ENCODE measurements at regions not wholly inside any gene's neighbourhood (a gene's known extent, or its start where the extent isn't known, plus 50 kb on each side); places are given as distances from the start of the nearest gene placed in this dataset.

DNA sequence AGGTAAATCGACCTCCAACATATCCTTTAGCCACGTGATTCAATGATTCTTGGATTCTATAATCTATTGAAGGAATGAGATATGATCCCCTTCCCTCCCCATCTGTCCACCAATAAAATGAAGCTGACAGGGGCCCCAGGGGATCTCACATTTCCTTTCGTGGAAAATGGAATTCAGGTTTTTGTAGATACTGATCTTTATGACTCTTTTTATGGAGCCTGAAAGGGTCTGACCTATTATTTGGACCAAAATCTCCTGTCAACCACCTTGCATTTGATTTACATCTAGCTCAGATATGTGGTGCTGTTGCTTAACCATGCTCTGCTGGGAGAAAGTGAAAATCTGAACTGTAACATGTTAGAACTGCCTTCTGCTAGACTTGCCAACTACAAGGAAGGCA, 234.0 kb upstream of the CXCL12 start:
- no peak for DNase-seq (ENCODE audit: low spot score)
- H3K9me3 Mint-ChIP-seq = no peaks in the 10 kb centered on the region
- no peaks in the 10 kb centered on the region for H3K36me3 Mint-ChIP-seq (ENCODE audit: low read depth)
- H3K27ac Mint-ChIP-seq = no peak overlapping the region
- no peaks in the 10 kb centered on the region for H3K4me1 Mint-ChIP-seq (ENCODE audit: low read depth)
- H3K27me3 Mint-ChIP-seq (ENCODE audit: low read depth) = no peaks in the 10 kb centered on the region
- no peak overlapping the region for H3K4me3 Mint-ChIP-seq (ENCODE audit: low read depth)
- intact Hi-C loops (cut with micrococcal nuclease) = no loop called here

DNA sequence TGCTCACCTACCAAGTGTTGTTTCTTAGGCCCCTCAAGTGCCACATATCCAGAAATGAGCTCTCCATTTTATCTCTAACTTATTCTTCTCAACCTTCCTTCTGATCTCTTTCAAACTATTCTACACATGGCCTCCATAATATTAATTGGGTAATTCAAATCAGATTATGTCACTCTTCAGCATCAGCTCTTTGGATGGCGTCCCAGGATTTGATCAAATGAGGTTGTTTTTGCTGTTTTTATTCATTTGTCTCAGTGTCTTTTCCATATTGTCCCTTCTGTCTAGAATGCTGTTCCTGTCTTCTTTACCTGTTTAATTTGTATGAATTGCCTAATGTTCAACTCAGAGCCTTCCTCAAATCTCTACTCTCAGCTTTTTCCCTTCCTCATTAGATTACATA, 234.6 kb upstream of the CXCL12 start:
- intact Hi-C loops (cut with micrococcal nuclease) = no loop called here
- no peak overlapping the region for H3K27ac Mint-ChIP-seq
- no peaks in the 10 kb centered on the region for H3K27me3 Mint-ChIP-seq (ENCODE audit: low read depth)
- H3K36me3 Mint-ChIP-seq (ENCODE audit: low read depth) = no peaks in the 10 kb centered on the region
- H3K4me1 Mint-ChIP-seq (ENCODE audit: low read depth) = no peaks in the 10 kb centered on the region
- DNase-seq (ENCODE audit: low spot score) = no peak
- H3K9me3 Mint-ChIP-seq = no peaks in the 10 kb centered on the region
- H3K4me3 Mint-ChIP-seq (ENCODE audit: low read depth) = no peak overlapping the region

DNA sequence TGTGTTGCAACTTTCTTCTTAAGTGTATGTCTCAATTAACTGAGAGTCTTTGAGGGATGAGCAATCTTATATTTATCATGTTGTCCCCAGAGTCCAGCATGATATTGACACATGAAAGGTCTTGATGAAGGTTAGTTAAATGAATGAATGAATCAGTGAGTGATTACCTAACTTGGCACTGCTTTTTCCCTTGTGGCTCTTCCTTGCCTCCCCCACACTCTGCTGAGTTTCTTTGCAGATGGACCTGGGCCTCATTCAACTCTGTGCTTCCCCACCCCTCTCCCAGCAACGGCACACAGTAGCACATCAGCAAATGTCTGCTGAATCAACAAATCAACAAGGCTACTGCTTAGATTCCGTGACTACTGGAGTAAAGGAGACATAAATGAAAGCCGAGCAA, 235.1 kb upstream of the CXCL12 start:
- H3K9me3 Mint-ChIP-seq = no peaks in the 10 kb centered on the region
- H3K27me3 Mint-ChIP-seq (ENCODE audit: low read depth) = no peaks in the 10 kb centered on the region
- no peaks in the 10 kb centered on the region for H3K4me1 Mint-ChIP-seq (ENCODE audit: low read depth)
- no peak for DNase-seq (ENCODE audit: low spot score)
- intact Hi-C loops (cut with micrococcal nuclease) = no loop called here
- H3K4me3 Mint-ChIP-seq (ENCODE audit: low read depth) = no peak overlapping the region
- no peak overlapping the region for H3K27ac Mint-ChIP-seq
- H3K36me3 Mint-ChIP-seq (ENCODE audit: low read depth) = no peaks in the 10 kb centered on the region

DNA sequence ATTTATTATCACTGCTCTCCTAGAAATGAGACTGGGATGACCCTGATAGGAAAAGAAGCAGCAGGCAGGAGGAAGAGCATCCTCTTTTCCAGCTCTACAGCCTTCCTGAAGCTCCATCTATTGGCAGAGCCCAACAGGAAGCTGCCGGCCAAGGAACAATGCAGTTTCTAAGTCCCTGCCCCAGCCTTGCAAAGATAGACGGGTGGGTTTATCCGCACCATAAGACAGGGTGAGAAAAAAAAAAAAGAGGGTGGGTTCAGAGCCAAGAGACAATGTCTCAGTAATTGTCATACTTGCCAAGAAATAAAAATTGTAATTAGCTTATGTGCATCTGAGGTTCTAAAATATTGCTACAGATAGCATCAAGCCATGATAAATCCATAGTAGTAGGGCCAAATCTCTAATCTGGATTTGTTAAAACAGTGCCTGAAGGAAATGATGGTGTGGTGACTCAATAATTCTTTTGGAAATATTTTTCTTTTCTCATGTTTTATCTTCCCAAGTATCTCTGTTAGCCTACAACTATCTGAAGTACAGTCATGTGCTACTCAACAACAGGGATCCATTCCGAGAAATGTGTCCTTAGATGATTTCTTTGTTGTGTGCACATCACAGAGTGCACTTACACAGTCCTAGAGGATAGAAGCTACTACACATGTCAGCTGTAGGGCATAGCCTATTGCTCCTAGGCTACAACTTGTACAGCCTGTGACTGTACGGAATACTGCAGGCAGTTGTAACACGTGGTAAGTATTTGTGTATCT, 242.9 kb upstream of the CXCL12 start:
- H3K4me3 Mint-ChIP-seq (ENCODE audit: low read depth) = no peak overlapping the region
- no peak for DNase-seq (ENCODE audit: low spot score)
- H3K36me3 Mint-ChIP-seq (ENCODE audit: low read depth) = no peaks in the 10 kb centered on the region
- H3K27ac Mint-ChIP-seq = no peak overlapping the region
- H3K9me3 Mint-ChIP-seq = no peaks in the 10 kb centered on the region
- H3K27me3 Mint-ChIP-seq (ENCODE audit: low read depth) = no peaks in the 10 kb centered on the region
- intact Hi-C loops (cut with micrococcal nuclease) = no loop called here
- H3K4me1 Mint-ChIP-seq (ENCODE audit: low read depth) = no peaks in the 10 kb centered on the region

DNA sequence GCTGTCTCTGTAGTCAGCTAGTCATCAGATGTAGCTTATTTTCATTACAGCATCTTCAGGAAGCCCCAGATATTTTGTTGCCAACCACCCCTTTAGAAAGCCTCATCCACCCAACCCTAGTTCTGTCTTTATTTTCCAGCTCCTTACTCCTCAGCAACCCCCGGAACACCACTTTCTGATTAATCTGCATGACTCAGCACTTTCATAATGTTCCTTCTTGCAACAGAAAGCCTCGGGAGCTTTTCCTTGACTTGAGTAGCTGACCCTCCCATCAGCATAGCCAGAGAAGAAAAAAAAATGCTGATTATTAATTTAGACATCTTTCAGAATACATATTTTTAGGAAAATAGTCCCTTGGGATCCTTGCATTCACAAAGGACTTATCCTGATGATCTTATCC, 244.0 kb upstream of the CXCL12 start:
- Mint-ChIP-seq H3K4me3 (ENCODE audit: low read depth) (no peak overlapping the region), H3K27ac (no peak overlapping the region), H3K4me1 (ENCODE audit: low read depth) (no peaks in the 10 kb centered on the region), H3K9me3 (no peaks in the 10 kb centered on the region), H3K36me3 (ENCODE audit: low read depth) (no peaks in the 10 kb centered on the region), H3K27me3 (ENCODE audit: low read depth) (no peaks in the 10 kb centered on the region)
- DNase-seq (ENCODE audit: low spot score) = no peak
- intact Hi-C loops (cut with micrococcal nuclease) = no loop called here

DNA sequence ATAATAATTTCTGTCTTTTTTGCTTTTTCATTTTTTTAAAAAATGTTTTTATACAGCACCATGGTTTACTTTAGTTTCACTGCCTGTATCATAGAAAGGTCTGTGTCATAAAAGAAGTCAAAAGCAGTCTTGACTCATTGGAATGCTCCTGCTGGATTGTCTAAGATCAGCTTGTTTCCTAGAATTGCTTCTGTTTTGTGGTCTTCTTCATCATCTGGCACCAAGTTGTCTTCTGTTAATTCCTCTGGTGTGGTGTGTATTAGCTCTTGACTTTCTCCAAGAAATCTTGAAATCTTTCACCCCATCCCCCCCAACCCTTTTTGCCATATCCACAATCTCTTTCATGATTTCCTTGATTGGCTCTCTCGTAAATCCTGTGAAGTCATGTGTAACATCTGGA, 250.3 kb upstream of the CXCL12 start:
- Mint-ChIP-seq H3K27me3 (ENCODE audit: low read depth) (no peaks in the 10 kb centered on the region), H3K27ac (no peak overlapping the region), H3K4me3 (ENCODE audit: low read depth) (no peak overlapping the region), H3K36me3 (ENCODE audit: low read depth) (no peaks in the 10 kb centered on the region), H3K9me3 (no peaks in the 10 kb centered on the region), H3K4me1 (ENCODE audit: low read depth) (no peaks in the 10 kb centered on the region)
- DNase-seq (ENCODE audit: low spot score) = no peak
- intact Hi-C loops (cut with micrococcal nuclease) = no loop called here

DNA sequence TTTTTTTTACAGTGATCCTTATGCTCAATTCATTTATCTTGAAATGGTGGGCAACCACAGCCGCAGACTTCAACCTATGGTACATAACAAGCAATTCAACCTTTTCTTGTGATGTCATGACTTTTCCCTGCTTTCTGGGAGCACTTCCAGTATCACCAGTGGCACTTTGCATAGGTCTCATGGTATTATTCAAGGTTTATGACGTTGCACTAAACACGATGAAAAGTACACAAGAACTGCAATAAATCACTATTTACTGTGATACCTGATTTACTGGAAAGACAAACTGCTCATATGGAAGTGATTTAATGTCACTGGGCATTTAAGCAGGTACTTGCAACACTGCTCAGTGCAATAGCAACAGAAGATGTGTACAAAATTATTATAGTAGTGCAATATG, 251.7 kb upstream of the CXCL12 start:
- Mint-ChIP-seq H3K27me3 (ENCODE audit: low read depth) (no peaks in the 10 kb centered on the region), H3K27ac (no peak overlapping the region), H3K4me1 (ENCODE audit: low read depth) (no peaks in the 10 kb centered on the region), H3K36me3 (ENCODE audit: low read depth) (no peaks in the 10 kb centered on the region), H3K4me3 (ENCODE audit: low read depth) (no peak overlapping the region), H3K9me3 (no peaks in the 10 kb centered on the region)
- intact Hi-C loops (cut with micrococcal nuclease) = no loop called here
- no peak for DNase-seq (ENCODE audit: low spot score)

DNA sequence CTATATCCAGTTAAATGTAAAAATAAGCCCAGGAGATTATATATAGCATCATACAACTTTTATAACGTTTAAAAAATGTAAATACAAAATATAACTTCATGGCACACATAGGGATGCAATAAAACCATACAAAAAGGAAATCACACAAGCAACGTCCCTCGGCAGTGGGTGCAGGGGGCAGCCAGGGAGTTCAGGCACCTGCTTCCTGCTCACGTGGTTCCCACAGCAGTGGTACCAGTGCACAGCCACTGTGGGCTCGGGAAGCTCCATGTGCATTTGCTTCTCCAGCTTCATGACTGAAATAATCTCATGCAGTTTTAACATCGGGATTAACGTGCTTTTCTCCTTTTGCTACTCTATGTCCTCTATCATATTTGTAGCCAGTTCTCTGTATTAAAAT, 255.5 kb upstream of the CXCL12 start:
- Mint-ChIP-seq H3K27ac (no peak overlapping the region), H3K27me3 (ENCODE audit: low read depth) (no peaks in the 10 kb centered on the region)
- intact Hi-C loops (cut with micrococcal nuclease) = no loop called here

DNA sequence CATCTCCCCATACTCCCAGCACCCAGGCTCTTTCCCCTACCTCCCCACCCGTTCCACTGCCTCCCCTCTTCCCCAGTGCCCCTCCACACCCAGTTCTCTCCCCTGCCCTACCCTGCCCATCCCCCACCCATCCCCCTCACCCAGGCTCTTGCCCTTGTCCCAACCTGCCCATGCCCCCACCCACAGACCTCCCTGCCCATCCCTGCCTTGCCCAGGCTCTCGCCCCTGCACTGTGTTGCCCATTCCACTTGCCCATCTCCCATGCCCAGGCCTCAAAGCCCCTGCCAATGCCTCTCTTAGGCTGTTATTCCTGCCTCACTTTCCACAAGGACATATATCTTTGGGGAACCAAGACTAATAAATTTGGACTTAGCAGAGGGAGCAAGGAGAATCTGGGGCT, 262.6 kb upstream of the CXCL12 start:
- no peaks in the 10 kb centered on the region for H3K9me3 Mint-ChIP-seq
- no peak for DNase-seq (ENCODE audit: low spot score)
- H3K27me3 Mint-ChIP-seq (ENCODE audit: low read depth) = no peaks in the 10 kb centered on the region
- intact Hi-C loops (cut with micrococcal nuclease) = no loop called here
- H3K4me3 Mint-ChIP-seq (ENCODE audit: low read depth) = no peak overlapping the region
- H3K36me3 Mint-ChIP-seq (ENCODE audit: low read depth) = no peaks in the 10 kb centered on the region
- H3K27ac Mint-ChIP-seq = no peak overlapping the region
- no peaks in the 10 kb centered on the region for H3K4me1 Mint-ChIP-seq (ENCODE audit: low read depth)

More for the DNA sequence above, 255.5 kb upstream of the CXCL12 start:
- H3K4me3 Mint-ChIP-seq (ENCODE audit: low read depth) = no peak overlapping the region
- H3K4me1 Mint-ChIP-seq (ENCODE audit: low read depth) = no peaks in the 10 kb centered on the region
- DNase-seq (ENCODE audit: low spot score) = no peak
- no peaks in the 10 kb centered on the region for H3K36me3 Mint-ChIP-seq (ENCODE audit: low read depth)
- no peaks in the 10 kb centered on the region for H3K9me3 Mint-ChIP-seq

DNA sequence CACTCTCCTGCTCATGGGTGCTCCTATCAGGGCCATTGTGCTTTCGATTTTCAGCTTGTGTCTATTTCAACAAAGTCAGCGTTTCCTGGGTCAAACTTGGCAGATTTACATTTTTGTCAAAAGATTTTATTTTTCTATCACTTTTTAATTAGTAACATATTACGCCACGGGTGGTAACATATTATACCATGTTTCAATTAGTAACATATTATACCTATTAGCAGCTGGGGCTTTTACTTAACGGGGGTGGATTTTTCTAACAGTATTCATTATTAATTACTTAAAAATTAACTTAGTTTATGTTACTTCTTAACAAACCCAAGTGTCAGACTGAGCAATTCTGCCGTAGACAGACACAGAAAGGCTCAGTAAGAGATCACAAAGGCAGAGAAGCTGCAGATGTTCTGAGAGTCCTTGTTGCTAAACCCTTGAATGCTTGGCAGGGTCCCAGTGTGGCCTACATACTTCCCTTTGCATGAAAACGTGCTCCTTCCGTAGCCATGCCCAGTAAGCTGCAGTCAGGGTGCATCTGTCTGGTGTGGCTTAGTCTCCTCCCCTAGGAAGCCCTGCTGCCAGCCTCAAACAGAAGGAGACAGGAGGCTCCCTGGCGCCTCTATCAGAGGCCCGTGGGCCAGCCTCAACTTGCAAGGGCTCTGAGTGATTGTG, 263.1 kb upstream of the CXCL12 start:
- Mint-ChIP-seq H3K9me3 (no peaks in the 10 kb centered on the region), H3K27me3 (ENCODE audit: low read depth) (no peaks in the 10 kb centered on the region), H3K4me3 (ENCODE audit: low read depth) (no peak overlapping the region), H3K36me3 (ENCODE audit: low read depth) (no peaks in the 10 kb centered on the region), H3K4me1 (ENCODE audit: low read depth) (no peaks in the 10 kb centered on the region), H3K27ac (no peak overlapping the region)
- DNase-seq (ENCODE audit: low spot score) = no peak
- intact Hi-C loops (cut with micrococcal nuclease) = no loop called here

DNA sequence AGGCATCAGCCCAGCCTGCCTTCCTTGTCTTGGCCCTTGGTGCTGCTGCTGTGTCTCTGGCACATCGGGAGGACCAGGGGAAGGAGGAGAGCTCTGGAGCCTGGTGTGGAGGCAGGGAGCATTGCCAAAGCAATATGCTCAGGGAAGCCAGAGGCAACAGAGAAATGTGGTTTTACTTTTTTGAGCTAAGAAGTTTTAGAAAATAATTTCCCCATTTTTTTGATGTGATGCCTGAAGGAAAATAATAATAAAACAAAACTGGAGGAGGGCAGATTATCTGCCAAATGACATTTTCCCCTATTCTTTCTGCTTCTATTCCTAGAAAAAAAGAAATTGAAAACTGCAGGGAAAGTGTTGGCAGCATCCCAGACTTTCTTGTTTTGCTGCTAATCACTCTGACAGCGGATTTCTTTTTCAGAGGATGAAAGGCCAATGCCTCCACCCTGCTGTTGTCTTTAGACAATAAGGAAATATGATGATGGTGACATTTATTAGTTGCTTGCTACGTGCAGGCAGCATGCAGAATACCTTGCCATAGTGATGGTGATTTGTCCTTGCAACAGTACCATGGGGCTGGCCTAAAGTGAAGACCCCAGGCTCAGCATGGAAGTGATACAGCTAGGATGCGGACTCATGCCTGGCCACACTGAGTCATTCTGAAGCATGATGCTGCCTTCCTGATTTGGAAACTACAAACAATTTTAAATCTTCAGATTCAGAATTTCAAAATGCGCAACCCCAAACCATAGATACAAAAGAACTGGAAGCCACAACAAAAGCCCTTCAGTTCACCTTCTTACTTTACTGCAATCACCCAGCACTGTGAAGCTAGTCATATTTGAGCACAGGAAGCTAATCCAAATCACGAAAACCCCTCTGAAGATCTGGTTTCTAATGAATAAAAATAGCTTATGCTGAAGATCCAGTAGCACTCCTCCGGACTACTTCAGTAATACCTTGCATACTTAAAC, 260.2 kb upstream of the TMEM72 start:
- intact Hi-C loops (cut with micrococcal nuclease) = no loop called here
- Mint-ChIP-seq H3K27ac (no peak overlapping the region), H3K4me3 (ENCODE audit: low read depth) (no peak overlapping the region), H3K9me3 (no peaks in the 10 kb centered on the region), H3K36me3 (ENCODE audit: low read depth) (no peaks in the 10 kb centered on the region), H3K27me3 (ENCODE audit: low read depth) (no peaks in the 10 kb centered on the region), H3K4me1 (ENCODE audit: low read depth) (no peaks in the 10 kb centered on the region)
- no peak for DNase-seq (ENCODE audit: low spot score)

DNA sequence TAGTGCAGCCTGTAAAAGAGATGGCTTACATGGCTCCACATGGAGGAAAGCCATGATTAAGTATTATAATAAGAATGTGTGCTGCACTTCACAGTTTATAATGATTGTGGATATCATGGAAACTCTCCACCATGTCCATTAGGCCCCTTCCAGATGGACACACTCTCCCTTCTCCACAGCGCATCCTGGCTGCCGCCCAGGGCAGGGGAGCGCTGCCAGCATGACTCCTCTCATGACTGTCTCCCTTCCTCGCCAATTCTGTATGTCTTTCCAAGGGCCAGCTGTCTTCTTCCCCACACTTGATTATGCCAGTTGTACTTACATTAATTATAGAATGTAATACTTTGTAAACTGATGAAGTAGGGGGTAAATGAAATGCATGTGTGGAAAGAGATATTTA, 259.3 kb upstream of the TMEM72 start:
- Mint-ChIP-seq H3K27ac (no peak overlapping the region), H3K4me3 (ENCODE audit: low read depth) (no peak overlapping the region), H3K27me3 (ENCODE audit: low read depth) (no peaks in the 10 kb centered on the region), H3K4me1 (ENCODE audit: low read depth) (no peaks in the 10 kb centered on the region), H3K9me3 (no peaks in the 10 kb centered on the region), H3K36me3 (ENCODE audit: low read depth) (no peaks in the 10 kb centered on the region)
- intact Hi-C loops (cut with micrococcal nuclease) = no loop called here
- no peak for DNase-seq (ENCODE audit: low spot score)

DNA sequence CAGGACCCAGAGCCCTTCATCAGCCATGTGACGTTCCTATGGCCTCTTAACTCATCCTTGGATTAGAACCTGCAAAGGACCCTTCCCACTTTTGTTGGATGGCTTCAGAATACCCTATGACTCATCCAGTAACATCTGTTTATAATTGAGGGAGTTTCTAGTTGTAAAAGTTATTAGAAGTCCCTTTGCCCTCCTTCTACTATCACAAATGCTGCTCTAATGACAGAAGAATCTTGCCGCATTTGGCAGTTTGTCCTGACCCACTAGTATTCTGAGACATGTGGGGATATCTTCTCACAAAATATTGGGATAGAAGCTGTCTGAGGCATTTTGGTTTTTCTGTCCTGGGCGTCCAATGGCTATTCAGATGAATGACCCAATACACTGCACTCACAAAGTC, 251.8 kb upstream of the TMEM72 start:
- H3K27ac Mint-ChIP-seq = no peak overlapping the region
- H3K4me3 Mint-ChIP-seq (ENCODE audit: low read depth) = no peak overlapping the region
- H3K9me3 Mint-ChIP-seq = no peaks in the 10 kb centered on the region
- intact Hi-C loops (cut with micrococcal nuclease) = no loop called here
- no peaks in the 10 kb centered on the region for H3K27me3 Mint-ChIP-seq (ENCODE audit: low read depth)
- no peak for DNase-seq (ENCODE audit: low spot score)
- no peaks in the 10 kb centered on the region for H3K36me3 Mint-ChIP-seq (ENCODE audit: low read depth)
- no peaks in the 10 kb centered on the region for H3K4me1 Mint-ChIP-seq (ENCODE audit: low read depth)
